ENCODE measurements at regions not wholly inside any gene's neighbourhood (a gene's known extent, or its start where the extent isn't known, plus 50 kb on each side); places are given as distances from the start of the nearest gene placed in this dataset.
"Not testable (repeated sequence)": the region's sequence is repeated elsewhere in the genome, so short reads cannot be mapped to it uniquely, and the experiment has no call there.

DNA sequence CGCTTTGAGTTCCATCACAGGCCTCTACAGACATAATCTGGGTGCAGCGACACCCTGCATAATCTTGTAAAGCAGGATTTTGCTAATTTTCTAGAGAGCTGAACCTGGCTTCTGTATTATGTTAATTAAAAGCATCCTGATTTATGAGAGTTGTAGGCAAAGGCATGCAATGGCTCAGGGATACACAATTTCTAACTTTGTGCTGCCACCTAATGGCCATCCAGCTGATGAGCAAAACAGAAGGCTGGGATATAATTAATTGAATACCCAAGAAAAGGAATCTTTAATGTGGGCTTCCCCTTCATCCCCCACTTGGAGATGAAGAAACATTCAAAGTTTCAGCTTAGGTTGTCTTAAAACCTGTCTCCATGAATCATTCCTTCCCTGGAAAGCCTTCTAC is 78.1 kb downstream of the BMP15 start:
- Histone ChIP-seq H3K9me3 (no peaks in the 10 kb centered on the region), H3K27me3 (ENCODE audit: low read depth) (no peaks in the 10 kb centered on the region), H3K4me1 (no peaks in the 10 kb centered on the region), H3K27ac (no peak overlapping the region), H3K4me3 (no peak overlapping the region), H3K36me3 (no peaks in the 10 kb centered on the region)
- TF ChIP-seq, protein P1, sequence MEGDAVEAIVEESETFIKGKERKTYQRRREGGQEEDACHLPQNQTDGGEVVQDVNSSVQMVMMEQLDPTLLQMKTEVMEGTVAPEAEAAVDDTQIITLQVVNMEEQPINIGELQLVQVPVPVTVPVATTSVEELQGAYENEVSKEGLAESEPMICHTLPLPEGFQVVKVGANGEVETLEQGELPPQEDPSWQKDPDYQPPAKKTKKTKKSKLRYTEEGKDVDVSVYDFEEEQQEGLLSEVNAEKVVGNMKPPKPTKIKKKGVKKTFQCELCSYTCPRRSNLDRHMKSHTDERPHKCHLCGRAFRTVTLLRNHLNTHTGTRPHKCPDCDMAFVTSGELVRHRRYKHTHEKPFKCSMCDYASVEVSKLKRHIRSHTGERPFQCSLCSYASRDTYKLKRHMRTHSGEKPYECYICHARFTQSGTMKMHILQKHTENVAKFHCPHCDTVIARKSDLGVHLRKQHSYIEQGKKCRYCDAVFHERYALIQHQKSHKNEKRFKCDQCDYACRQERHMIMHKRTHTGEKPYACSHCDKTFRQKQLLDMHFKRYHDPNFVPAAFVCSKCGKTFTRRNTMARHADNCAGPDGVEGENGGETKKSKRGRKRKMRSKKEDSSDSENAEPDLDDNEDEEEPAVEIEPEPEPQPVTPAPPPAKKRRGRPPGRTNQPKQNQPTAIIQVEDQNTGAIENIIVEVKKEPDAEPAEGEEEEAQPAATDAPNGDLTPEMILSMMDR (IDR thresholded peaks at IDR 0.05), result peak; percentile 50
- ATAC-seq, result peak in 1 of 2 donors; percentile 56
- intact Hi-C loops (cut with DNase I), result no loop called here
- no peak for DNase-seq

DNA sequence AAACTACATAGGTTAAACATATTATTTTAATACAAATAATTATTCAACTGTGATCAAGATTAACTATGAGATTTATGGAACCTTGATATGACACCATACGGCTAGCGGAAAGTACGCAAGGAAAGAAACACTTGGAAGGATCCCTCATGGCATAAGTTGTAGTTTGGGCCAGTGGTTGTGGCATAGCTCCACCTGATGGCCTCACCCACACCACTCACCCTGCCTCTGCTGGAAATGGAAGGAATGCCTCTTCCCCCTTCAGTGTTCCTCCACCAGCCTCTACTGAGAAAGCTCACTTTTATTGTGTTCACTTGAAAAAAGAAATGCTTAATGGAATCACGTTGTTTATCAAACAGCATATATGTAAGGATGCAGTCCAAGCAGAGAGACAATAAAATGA is 86.4 kb downstream of the BMP15 start:
- H3K4me1 ChIP-seq, result no peaks in the 10 kb centered on the region
- TF ChIP-seq, protein P1 (IDR thresholded peaks at IDR 0.05), result no peak
- H3K9me3 ChIP-seq, result no peaks in the 10 kb centered on the region
- DNase-seq (no peak), ATAC-seq (no peak)
- no peaks in the 10 kb centered on the region for H3K36me3 ChIP-seq
- H3K4me3 ChIP-seq, result no peak overlapping the region
- H3K27ac ChIP-seq, result no peak overlapping the region
- H3K27me3 ChIP-seq (ENCODE audit: low read depth), result no peaks in the 10 kb centered on the region
- intact Hi-C loops (cut with DNase I), result no loop called here

DNA sequence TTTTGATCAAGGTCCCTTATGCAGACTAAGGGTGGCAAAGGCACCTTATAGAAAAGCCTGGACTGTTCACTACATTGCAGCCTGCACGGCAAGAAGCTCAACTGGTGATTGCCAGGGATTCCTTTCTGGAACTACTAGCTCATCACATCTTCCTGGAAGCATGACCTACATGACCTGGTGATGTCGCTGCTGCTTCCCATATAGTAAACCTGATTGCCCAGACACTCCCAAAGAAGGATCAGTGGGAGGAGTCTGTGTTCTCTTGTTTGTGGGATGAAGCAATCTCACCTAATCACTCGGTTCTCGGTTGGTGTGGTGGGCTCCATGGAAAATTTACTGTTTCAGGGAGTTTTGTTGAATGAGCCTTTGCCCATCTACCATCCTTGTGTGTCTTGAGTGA is 89.8 kb downstream of the BMP15 start:
- H3K36me3 ChIP-seq; DNase-seq; H3K4me1 ChIP-seq; H3K4me3 ChIP-seq; H3K27ac ChIP-seq; H3K27me3 ChIP-seq (ENCODE audit: low read depth); intact Hi-C loops (cut with DNase I); ATAC-seq; H3K9me3 ChIP-seq: not testable (repeated sequence)

DNA sequence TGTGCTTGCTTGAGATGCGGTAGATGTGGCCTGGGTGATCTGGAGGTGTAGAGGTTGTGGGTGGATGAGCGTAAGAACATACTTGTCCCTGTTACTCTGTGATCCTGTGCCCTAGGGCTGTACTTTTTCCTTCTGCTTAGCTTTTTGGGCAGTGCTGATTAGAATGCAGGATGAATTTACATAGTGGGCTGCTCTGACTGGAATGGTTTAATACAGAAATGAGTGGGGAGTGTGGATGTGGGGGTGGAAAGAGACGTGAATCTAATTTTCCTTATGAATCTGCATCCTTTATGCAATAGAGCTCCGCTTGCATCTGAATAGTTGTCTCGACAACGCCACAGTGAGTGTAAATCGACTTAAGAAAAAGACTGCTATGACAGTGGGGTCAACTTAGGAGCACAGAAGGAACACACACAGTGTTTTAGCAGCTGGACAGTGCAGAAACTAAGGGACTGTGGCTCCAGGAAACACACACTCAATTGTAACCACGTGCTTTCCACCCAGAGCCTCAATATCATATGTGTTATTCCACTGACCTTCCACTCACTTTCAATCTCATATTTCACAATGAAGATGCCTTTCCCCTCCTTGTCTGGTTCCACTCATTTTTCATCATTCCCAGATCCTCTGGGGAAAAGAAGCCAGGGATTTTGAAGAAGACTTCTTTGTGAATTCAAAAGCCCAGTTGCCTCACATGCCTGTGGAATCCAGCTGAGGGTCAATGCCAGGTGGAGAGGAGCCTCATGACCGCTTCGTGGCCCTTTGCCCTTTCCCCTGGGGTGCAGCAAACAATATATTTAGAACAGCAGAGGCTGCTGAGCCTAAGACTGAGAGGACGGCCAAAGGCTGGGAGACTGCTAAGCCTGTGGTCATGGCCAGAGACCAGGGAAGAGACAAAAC is 91.4 kb downstream of the BMP15 start:
- ATAC-seq; H3K4me1 ChIP-seq; H3K36me3 ChIP-seq; intact Hi-C loops (cut with DNase I); H3K27ac ChIP-seq; H3K9me3 ChIP-seq; DNase-seq; H3K4me3 ChIP-seq; H3K27me3 ChIP-seq (ENCODE audit: low read depth): not testable (repeated sequence)

DNA sequence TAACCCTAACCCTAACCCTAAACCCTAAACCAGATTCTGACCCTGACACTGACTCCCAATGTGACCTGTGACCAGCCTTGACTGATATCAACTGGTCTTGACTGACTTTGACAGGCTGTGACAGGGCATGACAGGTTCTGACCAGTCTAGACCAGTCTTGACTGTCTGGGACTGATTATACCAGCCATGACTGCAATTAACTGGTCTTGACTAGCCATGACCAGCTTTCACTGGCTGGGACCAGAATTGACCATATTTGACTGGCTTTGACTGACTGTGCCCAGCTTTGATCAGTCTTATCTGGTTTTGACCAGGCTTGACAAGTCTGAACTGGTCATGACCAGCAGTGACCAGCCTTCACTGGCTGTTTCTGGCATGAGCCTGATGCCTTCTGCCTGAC is 95.5 kb downstream of the BMP15 start:
- no peak for ATAC-seq
- Histone ChIP-seq H3K4me3 (no peak overlapping the region), H3K36me3 (no peaks in the 10 kb centered on the region), H3K27ac (no peak overlapping the region), H3K4me1 (no peaks in the 10 kb centered on the region), H3K9me3 (no peaks in the 10 kb centered on the region), H3K27me3 (ENCODE audit: low read depth) (no peaks in the 10 kb centered on the region)
- DNase-seq, result no peak
- intact Hi-C loops (cut with DNase I), result no loop called here
- TF ChIP-seq, protein P1 (IDR thresholded peaks at IDR 0.05), result no peak

DNA sequence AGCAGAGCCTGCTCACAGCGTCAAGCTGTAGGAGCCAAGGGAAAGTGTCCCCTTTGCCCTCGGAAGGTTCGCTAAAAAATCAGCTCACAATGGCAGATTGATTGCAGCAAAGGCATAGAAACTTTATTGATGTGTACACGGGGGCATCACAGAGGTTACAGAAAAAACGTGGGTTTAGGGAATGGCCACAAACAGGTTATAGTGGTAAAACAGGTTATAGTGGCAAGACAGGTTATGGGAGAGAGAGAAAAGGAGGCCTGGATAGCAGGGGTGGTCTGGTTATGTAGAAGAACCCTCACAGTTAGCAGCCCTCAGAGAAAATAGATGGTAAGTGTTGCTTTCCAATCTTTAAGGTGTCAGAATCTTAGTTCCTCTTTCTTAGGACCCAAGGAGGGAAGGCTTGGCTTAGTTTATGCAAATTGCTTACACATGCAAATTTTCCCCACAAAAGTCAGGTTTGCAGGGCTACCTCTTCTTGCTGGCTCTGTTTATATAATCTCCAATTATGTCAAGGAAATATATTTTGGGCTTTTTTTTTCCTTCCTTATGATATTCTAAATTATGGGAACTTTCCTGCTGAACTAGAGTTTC is 113.7 kb downstream of the BMP15 start:
- intact Hi-C loops (cut with DNase I), result no loop called here
- TF ChIP-seq, protein P1 (IDR thresholded peaks at IDR 0.05), result no peak

More for the DNA sequence above, 113.7 kb downstream of the BMP15 start:
- no peaks in the 10 kb centered on the region for H3K4me1 ChIP-seq
- ATAC-seq, result no peak
- no peaks in the 10 kb centered on the region for H3K27me3 ChIP-seq (ENCODE audit: low read depth)
- no peak for DNase-seq
- H3K4me3 ChIP-seq, result no peak overlapping the region
- H3K36me3 ChIP-seq, result no peaks in the 10 kb centered on the region
- no peaks in the 10 kb centered on the region for H3K9me3 ChIP-seq
- no peak overlapping the region for H3K27ac ChIP-seq
